ENCODE measurements at regions not wholly inside any gene's neighbourhood (a gene's known extent, or its start where the extent isn't known, plus 50 kb on each side); places are given as distances from the start of the nearest gene placed in this dataset.
A peak's percentile ranks its signal among the peaks of the same experiment; 100 is the strongest.
"Not testable (repeated sequence)": the region's sequence is repeated elsewhere in the genome, so short reads cannot be mapped to it uniquely, and the experiment has no call there.

DNA sequence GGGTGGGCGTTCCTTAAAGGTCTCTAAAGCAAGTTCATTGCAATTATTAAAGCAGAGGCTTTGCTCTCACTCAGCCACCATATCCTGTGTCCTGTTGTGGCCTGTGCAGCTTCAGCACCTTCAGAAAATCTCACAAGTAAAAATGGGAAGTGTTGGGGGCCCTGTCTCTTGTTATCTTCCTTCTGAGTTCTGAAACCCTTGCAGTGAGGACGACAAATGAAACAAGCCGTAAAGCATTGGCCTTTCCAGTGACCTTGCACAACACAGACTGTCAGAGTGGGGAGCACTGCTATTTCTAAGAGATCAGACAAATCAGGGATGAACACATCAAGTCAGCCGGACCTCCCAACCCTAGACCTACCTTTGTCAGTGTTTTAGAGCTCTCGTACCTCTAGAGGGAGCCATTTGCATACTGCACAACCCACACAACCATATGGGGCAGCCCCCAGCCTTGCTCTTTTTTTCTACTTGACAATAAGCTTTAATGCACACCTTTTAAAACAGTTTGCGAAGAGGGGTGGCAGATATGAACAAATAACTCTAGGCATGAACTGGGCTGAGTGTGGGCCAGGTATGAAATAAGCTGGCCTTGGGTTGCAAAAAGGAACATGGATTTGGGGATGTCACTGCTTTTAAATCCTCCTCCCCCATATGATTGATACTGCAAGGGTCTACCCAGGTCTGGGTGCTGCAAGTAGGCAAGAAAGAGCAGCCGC lies 89.8 kb downstream of the KATNIP start:
- peak; percentile 23 for DNase-seq

DNA sequence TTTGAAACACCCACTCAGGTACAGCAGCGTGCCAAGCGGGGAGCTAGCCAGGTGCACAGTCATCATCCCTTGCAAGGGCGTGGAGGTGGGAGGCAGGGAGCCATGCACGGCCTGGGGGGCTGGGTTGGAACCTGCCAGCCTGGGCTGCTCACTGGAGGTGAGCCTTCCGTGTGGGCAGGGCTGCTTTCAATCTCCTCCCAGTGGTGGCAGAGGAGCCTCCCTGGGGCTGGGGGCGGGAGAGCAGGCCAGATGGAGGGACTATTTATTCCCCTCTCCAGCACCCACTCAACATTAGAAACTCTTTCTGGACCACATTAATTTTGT lies 90.3 kb downstream of the KATNIP start:
- peak; percentile 29 for DNase-seq

DNA sequence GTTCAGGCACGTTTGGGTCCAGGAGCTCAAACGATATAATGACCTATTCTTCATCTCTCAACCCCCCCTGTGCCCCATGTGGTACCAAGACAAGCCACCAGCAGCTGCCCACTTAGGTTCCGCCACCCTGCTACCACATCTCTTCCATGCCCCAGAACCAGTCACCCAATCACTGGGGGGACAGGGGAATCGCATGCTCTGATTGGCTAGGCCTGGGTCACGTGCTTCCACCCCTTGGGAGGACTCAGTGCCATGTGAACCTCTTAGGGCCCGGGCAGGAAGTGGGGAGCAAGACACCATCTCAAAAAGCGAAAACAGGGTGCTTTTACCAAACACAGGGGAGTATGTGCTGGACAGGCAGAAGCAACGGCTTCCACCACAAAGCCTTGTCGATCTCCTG lies 91.3 kb downstream of the KATNIP start:
- no peak for DNase-seq

DNA sequence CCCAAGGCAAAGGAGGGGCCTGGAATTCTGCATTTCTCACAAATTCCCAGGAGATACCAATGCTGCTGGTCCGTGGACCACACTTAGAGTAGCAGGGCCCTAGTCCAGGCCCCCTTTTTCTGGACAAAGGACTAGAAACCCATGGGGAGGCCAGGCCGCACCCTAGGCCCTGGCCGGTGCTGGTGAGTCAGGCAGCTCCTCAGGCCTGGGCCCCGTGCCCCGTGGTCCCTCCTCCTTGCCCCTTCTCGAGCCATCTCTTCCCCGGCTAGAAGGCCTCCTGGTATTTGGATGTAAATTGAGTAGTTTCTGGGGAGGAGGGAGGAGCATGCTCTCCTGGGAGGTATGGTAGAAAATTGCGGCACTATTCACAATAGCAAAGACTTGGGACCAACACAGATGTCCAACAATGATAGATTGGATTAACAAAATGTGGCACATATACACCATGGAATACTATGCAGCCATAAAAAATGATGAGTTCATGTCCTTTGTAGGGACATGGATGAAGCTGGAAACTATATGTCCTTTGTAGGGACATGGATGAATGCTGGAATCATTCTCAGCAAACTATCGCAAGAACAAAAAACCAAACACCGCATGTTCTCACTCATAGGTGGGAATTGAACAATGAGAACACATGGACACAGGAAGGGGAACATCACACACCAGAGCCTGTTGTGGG lies 91.9 kb downstream of the KATNIP start:
- DNase-seq = not testable (repeated sequence)

DNA sequence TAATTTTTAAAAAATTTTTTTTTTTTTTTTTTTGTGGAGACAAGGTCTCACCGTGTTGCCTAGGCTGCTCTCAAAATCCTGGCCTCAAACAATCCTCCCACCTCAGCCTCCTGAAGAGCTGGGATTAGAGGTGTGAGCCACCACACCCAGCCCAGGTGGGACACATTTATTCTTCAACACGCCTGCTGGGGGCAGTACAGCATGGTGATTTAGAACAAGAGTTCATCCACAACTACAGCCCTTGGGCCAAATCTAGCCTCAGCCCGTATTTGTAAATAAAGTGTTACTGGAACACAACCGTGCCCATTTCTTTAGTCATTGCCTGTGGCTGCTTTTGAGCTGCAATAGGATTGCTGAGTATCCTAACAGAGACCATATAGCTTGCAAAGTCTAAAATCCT lies 92.8 kb downstream of the KATNIP start:
- DNase-seq = no peak

DNA sequence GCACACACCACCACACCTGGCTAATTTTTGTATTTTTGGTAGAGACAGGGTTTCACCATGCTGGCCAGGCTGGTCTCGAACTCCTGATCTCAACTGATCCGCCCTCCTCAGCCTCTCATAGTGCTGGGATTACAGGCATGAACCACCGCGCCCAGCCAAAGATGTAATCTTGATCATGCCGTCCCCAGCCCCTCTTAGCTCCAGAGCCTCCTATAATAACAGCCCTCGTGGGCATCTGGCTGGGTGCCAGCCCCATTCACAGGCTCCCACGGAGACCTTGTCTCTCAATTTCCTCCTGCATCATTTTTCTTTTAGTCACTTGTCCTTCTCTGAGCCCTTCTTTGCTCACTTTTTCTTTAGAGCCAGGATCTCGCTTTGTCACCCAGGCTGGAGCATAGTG lies 94.2 kb downstream of the KATNIP start:
- no peak for DNase-seq

DNA sequence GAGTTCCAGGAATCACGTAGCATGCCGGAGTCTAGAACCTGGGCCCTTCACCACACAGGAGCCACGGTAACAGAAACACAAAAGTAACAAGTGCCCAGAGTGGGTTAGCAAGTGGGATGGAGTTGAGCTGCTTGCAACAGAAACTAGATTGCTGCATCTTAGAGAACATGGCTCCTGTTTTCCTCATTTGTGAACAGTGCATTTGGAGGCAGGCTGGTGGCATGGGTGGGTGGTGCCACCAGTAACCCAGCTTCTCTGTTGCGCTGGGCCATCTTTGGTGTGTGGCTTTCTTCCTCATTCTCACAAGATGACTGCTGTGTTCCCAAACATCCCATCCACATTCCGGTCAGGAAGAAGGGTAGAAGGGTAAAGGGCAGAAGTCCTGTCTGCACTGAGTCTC lies 95.5 kb downstream of the KATNIP start:
- no peak for DNase-seq

DNA sequence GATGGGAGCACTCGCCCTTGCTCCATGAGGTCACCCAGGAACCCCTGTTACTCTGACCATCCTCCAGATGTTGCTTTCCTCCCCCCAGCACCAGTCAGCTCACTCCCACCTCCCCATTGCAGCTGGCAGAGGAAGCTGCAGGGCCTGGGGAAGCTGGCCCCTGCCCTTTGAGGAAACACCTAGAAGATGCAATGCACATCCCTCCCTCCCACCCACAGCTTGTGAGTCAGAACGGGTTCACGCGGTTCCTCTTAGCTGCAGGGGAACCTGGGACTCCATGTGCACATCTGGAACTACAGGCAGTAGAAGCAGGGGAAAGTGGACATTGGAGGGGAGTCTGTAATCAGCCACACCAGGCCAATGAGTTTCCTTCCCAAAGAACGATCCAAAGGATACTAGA lies 96.9 kb downstream of the KATNIP start:
- DNase-seq = no peak

DNA sequence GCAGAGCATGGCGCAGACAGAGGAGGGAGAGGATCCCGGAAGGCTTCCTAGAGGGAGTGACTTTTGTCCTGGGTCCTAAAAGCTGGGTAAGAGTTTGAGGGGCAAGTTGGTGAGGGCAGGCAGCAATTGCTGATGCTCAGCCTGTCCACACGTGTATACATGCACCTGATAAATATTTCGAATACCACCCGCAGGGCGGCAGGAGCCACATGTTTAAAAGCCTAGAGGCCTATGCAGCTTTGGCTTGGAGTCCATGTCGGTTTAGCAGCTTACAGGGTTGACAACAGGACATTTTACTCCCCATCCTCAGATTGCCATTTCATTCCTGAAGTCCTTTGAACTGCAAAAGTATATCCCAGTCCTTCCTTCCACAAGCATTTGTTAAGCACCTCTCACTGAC lies 99.1 kb downstream of the KATNIP start:
- DNase-seq = no peak

DNA sequence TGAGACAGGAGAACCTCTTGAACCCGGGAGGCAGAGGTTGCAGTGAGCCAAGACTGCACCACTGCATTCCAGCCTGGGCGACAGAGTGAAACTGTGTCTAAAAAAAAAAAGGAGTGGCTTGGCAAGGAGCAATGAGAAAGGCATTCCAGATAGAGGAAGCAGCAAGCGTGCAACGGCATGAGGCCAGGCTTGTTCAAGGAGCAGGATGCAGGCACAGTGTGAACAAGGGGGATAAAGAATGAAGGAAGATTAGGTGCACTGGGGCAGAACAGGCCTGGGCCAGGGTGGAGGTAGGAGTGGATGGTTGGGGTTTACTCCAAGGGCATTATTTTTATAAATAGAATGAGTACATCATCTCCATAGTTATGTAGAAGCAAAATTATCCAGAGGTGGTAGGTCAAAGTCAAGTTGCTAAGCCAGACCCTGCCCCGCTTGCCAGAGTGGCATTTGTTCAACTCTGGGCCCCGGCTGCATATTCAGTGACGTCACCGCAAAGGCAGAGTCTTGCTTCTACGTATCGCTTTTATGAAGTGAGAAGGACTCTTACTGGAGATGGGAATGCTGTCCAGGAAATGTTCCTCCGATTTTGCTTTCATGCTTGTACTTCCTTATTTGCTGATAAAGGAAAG lies 100.2 kb downstream of the KATNIP start:
- no peak for DNase-seq

DNA sequence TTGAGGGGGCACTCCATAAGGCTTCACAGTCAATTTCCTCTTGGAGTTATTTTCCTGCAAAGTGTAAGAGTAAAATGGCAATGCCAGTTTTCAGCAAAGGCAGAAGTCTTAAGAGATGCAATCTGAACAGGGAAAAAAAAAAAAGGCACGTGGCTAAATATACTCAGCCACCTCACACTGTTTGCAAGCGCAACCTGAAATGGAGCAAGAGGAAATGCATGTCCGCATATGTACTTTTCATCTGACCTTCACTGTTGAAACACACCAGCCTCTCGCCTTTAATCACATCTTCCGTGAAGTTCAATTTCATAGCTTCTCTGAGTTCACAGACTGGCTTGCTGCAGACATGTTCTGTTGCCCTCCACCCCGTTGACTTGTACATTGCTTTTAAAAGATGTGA lies 101.4 kb downstream of the KATNIP start:
- DNase-seq = peak; percentile 93

DNA sequence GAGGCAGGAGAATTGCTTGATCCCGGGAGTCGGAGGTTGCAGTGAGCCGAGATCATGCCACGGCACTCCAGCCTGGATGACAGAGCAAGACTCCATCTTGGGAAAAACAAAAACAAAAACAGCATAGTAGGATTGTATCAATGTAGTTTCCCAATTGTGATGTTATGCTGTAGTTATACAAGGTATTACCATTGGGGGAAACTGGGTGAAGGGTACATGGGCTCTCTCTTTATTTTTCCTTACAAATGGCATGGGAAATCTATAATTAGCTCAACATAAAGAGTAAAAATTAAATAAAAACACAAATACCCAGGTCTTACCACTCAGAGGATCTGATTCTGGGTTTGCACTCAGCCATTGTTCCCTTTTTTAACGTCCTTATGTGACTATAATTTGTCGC lies 107.9 kb downstream of the KATNIP start:
- no peak for DNase-seq

DNA sequence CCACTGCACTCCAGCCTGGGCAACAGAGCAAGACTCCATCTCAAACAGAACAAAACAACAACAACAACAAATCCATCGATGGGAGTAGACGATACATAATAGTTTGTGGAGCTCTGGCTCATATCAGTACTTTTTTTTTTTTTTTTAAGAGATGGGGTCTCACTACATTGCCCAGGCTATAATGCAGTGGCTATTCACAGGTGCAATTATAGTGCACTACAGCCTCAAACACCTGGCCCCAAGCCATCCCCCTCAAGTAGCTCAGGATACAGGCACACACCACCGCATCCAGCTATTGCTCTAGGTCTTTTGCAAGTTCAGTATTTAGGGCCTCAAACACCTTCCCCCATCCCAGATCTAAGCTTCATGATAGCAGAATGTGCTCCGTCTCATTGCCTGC lies 110.6 kb downstream of the KATNIP start:
- DNase-seq = no peak

DNA sequence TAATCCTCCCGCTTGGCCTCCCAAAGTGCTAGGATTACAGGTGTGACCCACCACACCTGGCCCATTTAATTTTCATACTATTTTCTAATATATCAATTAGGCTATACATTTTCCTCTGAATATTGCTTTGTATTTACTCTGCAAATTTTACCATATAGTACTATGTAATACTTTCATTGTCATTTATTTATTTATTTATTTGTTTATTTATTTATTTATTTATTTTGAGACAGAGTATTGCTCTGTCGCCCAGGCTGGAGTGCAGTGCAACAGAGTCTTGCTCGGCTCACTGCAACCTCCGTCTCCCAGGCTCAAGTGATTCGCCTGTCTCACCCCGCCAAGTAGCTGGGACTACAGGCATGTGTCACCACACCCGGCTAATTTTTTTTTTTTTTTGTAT lies 113.3 kb downstream of the KATNIP start:
- DNase-seq = not testable (repeated sequence)

DNA sequence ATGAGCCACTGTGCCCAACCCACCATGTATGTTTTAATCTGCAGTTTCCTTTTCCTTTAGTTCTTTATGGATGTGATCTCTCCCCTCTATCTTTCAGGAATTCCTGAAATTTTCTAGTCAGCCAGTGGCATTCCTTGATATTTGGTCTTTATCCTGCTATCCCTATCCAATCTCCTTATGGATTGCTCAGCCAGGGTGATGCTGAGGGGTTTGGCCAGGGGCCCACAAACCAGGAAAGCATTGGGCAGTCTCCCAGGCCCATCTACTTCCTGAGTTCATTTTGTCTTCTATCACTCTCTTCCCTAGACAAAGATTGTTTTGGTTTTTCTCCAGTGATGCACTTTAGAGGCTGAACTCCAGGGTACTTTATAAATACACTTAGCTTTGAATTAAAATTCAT lies 115.9 kb downstream of the KATNIP start:
- DNase-seq = no peak

DNA sequence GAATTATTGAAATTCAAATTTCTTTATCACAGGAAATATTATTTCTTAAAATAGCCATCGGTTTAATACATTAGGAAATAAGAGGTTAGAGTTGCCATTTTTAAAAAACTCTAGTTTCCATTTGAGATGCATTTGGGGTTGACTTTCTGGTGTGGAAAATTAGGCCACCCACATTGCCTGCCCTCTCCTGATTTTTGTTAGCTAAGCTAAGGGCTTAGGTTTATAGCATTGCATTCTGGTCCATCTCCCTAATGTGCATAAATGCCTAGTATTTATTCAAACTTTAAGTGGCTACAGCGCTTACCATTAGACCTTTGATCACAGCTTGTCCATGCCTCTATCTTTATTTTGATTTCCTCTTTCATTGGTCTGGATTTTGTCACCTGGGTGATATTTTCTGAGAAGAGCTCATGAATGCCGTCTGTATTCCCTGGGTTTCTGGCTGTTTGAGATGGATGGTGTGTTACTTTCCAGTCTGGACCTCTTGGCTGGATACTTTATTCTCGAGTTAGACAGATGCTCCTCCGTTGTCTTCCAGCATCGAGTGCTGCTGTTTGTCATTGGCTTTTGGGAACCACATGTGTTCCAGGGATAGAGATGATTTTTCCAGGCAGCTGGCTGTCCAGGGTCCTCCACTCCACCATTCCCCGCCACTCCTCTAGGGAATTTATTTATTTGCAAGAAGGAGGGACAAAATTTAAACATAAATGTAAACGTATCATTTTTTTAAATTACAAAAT lies 120.3 kb downstream of the KATNIP start:
- no peak for DNase-seq

DNA sequence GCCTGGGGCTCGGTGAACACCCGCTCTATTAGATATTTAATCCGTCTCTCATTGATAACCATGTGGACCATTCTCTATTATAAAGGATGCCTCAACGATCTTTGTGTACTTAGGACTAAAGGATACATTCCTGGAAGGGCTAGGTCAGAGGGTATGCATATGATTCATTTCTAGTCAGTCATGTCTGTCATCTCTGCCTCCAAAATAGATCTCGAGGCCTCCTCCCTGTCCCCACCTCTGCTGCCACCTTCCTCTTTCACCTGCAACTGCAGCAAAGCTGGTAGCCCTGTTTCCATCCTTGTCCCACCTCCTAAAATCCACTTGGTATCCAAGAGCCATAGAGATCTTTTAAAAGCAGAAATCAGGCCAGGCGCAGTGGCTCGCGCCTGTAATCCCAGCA lies 121.5 kb downstream of the KATNIP start:
- no peak for DNase-seq

DNA sequence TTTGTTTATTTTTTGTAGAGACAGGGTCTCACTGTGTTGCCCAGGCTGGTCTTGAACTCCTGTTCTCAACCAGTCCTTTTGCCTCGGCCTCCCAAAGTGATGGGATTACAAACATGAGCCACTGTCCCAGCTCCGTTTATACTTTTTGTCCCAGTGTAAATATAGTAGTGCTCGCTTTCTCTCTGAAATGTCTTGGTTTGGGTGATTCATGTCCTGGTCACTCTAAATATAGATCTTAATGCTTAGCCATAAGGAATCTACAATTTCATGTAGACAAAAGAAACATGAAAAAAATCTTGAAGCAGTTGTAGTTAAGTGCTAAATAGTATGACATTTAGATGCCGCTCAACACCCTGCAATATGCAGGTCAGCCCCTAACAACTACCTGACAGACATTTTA lies 126.9 kb downstream of the KATNIP start:
- DNase-seq = no peak

DNA sequence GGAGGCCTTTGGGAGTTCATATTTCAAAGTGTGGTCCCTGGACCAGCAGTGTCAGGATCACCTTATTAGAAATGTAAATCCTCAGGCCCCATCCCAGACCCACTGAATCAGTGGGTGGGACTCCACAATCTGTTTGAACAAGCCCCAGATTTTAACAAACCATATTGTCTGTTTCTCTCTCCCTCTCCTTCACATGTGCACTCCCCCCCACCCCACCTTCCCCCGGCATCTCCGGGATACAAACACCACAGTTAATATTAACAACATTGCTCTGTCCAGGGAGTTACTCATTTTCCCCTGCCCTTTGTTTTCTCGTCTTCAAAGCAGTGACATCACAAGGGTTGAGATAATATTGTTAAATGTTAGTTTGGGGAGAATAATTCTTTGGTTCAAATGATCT lies 127.3 kb downstream of the KATNIP start:
- no peak for DNase-seq

DNA sequence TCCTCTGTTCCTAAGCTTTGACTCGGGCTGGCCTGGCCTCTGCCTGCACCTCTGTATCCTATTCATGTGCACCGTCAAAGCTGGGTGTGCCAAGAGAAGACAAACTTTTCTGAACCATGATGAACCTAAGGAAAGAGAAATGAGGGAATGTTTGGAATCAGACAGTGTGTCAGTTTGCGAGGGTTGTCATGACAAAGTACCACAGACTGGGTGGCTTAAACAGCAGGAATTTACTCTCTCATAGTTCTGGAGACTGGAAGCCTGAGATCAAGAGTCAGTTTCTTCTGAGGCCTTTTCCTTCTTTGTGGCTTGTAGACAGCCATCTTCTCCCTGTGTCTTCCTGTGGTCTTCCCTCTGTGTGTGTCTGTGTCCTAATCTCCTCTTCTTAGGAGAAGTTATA lies 129.0 kb downstream of the KATNIP start:
- DNase-seq = no peak

DNA sequence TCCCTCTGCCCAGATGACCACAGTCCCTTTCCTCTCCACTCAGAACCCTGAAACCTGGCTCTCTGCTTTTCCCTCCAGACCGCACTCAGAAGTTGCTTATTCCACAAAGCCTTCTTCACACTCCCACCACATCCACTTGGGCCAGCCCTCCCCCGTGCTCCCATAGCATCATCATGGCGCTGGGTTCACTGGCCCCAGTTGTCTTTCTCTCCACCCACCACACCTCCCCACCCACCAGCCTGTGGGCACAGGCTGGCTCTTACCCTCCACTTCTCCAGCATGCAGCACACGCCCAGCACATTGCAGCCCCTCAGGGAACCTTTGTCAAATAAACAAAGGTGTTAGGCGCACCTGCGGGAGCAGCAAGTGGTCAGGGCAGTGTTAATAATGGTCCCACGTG lies 130.0 kb downstream of the KATNIP start:
- no peak for DNase-seq

DNA sequence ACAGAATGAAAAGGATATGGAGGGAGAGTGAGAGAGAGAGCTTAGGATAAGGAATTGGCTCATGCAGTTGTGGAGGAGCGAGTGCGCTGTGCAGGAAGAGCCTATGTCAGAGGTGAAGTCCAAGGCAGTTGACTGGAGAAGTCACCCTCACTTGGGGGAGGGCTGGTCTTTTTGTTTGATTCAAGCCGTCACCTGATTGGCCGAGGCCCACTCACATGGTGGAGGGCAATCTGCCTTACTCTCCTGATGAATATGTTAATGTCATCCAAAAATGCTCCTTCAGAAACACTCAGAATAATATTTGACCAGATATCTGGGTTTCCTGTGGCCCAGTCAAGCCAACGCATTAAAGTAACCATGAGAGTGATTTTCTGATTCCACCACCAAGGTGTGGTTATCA lies 131.7 kb downstream of the KATNIP start:
- no peak for DNase-seq

DNA sequence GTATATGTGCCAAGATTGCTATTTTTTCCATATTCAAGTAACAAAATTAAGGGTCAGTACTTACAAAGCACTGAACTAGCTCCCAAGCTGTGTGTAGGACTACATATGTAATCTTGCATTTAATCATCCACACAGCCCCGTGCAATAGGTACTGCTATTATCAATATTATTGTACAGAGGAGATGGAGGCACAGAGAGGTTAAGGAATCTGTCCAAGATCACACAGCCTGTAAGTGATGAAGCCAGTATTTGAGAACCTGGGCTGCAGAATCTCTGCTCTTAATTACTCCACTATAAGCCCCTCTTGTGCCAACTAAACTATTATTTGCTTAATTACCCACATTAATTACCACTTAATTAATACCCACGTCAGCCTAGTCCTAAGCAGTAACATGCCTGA lies 134.1 kb downstream of the KATNIP start:
- DNase-seq = no peak

DNA sequence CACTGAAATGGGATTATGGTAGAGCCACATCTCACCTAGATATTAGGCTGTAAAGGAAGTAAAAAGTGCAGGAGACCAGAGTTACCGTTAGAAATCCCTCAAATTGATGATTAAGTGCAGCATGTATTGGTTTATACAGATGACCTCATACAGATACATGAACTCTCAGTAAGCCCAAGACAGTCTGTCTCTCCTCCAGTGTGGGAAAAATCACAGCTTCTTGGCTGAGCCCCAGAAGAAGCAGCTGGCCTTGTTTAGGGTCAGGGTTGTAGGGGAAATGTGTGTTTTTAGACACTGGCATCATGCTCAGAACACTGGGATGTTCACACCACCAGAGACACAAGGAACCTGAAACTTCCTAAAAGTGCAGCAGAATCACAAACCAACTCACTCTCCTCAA lies 135.9 kb downstream of the KATNIP start:
- DNase-seq = no peak
